Middle frontal gyrus (tissue), 1 donor: ENCODE measurements at regions not wholly inside any gene's neighbourhood (a gene's known extent, or its start where the extent isn't known, plus 50 kb on each side); places are given as distances from the start of the nearest gene placed in this dataset.

Experiments
- DNase-seq: peaks from one replicate; pipeline ENCODE4 v3.0.0-alpha.2; 2015; ENCODE audit warnings: low spot score; ENCODE audit errors: extremely low spot score

GRCh38 chr16:63980763-63981162 is 1141.1 kb downstream of the CDH11 start:
- no peak for DNase-seq

- no peak for DNase-seq
Measured at GRCh38 chr16:63978240-63978639, 1143.6 kb downstream of the CDH11 start.

- no peak for DNase-seq
Measured at GRCh38 chr16:63976345-63976744, 1145.5 kb downstream of the CDH11 start.

GRCh38 chr16:63975669-63976068 is 1146.2 kb downstream of the CDH11 start:
- no peak for DNase-seq

GRCh38 chr16:63967966-63968365 is 1153.9 kb downstream of the CDH11 start:
- no peak for DNase-seq

- DNase-seq = no peak
Measured at GRCh38 chr16:63960321-63960720, 1161.5 kb downstream of the CDH11 start.

GRCh38 chr16:63947022-63947421 is 1174.8 kb downstream of the CDH11 start:
- DNase-seq = no peak

GRCh38 chr16:63945806-63946205 is 1176.1 kb downstream of the CDH11 start:
- DNase-seq = no peak

GRCh38 chr16:63943566-63943965 is 1178.3 kb downstream of the CDH11 start:
- no peak for DNase-seq

- DNase-seq = no peak
Measured at GRCh38 chr16:63938661-63939060, 1183.2 kb downstream of the CDH11 start.

- DNase-seq = no peak
Measured at GRCh38 chr16:63933841-63934240, 1188.0 kb downstream of the CDH11 start.

GRCh38 chr16:63928421-63928820 is 1193.4 kb downstream of the CDH11 start:
- no peak for DNase-seq

GRCh38 chr16:63925221-63925620 is 1196.6 kb downstream of the CDH11 start:
- DNase-seq = no peak

GRCh38 chr16:63922560-63922959 is 1199.3 kb downstream of the CDH11 start:
- DNase-seq = no peak

- DNase-seq = no peak
Measured at GRCh38 chr16:63921737-63922295, 1200.0 kb downstream of the CDH11 start.

- no peak for DNase-seq
Measured at GRCh38 chr16:63913290-63913689, 1208.6 kb downstream of the CDH11 start.

- no peak for DNase-seq
Measured at GRCh38 chr16:63907251-63907650, 1214.6 kb downstream of the CDH11 start.

- no peak for DNase-seq
Measured at GRCh38 chr16:63904930-63905329, 1216.9 kb downstream of the CDH11 start.

- DNase-seq = no peak
Measured at GRCh38 chr16:63904182-63904581, 1217.7 kb downstream of the CDH11 start.

- DNase-seq = no peak
Measured at GRCh38 chr16:63896383-63897109, 1225.3 kb downstream of the CDH11 start.

GRCh38 chr16:63890723-63891122 is 1231.1 kb downstream of the CDH11 start:
- DNase-seq = no peak

- peak; percentile 24 for DNase-seq
Measured at GRCh38 chr16:63890081-63890480, 1231.8 kb downstream of the CDH11 start.

GRCh38 chr16:63883091-63883490 is 1238.8 kb downstream of the CDH11 start:
- DNase-seq = no peak
